GM21381 (cell line): ENCODE measurements at regions not wholly inside any gene's neighbourhood (a gene's known extent, or its start where the extent isn't known, plus 50 kb on each side); places are given as distances from the start of the nearest gene placed in this dataset.
"Not testable (repeated sequence)": the region's sequence is repeated elsewhere in the genome, so short reads cannot be mapped to it uniquely, and the experiment has no call there.

ENCODE experiments used
- ATAC-seq: cut with Tn5 transposase; IDR thresholded peaks from one replicate; pipeline ENCODE4 v1.9.1; 2021; ENCODE audit warnings: mild to moderate bottlenecking, moderate library complexity; ENCODE audit not compliant: unreplicated experiment

DNA sequence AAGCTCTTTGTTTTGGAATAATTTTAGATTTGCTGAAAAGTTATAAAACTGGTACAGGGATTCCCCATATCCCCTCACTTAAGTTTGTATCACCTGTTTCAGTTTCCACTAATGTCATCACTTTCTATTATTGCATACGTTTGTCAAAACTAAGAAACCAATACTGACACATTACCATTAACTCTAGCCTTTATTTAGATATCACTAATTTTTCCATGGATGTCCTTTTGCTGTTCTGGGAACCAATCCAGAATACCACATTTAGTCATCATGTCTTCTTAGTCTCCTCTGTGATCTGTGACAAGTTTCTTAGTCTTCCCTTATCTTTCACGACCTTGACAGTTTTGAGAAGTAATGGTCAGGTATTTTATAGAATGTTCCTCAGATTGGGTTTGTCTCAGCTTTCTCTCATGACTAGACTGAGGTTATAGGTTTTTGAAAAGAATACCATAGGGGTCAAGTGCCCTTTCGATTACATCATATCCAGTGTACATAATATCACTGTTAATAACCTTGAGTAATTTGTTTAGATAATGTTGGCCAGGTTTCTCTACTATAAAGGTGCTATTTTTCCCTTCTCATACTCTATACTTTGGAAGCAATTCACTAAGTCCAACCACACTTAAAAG, 51.9 kb upstream of the NMUR2 start:
- no peak for ATAC-seq

GRCh38 chr5:152462021-152462721, 57.1 kb upstream of the NMUR2 start:
- ATAC-seq = peak; percentile 63

DNA sequence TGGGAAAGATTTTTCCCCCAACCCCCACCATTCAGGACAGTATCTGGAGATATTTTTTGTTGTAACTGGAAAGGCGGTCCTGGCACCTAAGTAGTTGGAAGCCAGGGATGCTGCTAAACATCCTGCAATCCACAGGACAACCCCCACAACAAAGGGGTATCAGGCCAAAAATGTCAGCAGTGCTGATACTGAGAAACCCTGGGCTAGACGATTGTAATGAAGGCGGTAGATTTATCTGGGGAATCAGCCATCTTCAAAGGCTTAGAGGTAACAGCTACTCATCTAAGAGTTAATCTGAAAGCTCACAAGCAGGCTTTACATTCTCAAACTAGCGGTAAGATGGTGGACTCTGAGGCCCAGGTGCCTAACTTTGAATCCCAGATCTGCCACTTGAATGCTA, 59.0 kb upstream of the NMUR2 start:
- ATAC-seq = no peak

DNA sequence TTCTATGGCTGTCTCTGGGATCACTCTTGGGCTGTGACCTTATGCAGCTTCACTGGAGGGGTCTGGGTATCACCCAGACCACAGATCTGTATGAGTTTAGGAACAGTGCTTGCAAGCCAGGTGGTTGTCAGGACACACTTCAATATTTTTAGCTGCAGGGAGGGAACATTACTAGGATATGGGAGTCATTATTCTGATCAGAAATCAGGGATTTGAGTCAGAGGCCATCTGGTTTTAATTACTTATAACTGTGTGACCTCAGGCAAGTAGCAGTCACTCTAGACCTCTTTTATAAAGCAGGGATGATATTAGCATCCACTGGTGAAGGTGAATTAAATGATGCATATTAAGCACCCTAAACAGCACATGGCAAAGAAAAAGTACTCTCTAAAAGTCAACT, 60.1 kb upstream of the NMUR2 start:
- ATAC-seq = no peak

- ATAC-seq = no peak
Observed at GRCh38 chr5:152466085-152466745, 61.1 kb upstream of the NMUR2 start.

DNA sequence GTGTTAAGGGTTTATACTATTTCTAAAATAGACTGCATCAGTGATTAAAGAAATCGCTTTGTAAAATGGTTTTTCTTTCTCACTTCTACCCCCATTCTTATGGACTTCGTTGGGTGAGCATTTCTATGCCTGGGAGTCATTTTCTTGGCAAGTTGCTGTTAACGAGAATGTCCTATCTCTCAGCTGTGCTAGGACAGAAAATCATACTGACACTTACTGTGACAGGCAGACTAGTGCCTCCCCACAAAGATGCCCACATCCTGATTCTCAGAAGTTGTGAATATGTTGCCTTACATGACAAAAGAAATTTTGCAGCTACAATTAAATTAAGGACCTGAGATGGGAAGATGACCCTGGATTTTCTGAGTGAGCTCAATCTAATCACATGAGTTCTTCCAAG, 65.1 kb upstream of the NMUR2 start:
- ATAC-seq = no peak

DNA sequence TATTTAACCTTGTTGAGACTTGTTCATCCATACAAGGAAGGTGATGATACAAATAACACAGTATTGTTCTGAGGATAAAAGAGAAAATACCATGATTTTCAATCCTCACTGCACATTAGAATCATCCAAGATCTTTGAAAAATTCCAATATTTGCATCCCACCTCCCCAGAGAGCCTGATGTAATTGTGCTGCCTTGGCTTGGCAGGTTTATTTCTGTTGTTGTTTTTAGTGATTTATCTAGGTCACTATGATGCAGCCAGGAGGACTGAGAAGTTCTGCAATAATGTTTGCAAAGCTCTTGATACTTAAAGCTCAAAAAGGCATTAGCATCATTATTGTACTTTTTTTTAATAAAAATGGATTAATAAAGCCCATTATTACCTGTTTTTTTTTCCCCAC, 67.0 kb upstream of the NMUR2 start:
- no peak for ATAC-seq

GRCh38 chr5:152474961-152475360, 69.9 kb upstream of the NMUR2 start:
- ATAC-seq = no peak

DNA sequence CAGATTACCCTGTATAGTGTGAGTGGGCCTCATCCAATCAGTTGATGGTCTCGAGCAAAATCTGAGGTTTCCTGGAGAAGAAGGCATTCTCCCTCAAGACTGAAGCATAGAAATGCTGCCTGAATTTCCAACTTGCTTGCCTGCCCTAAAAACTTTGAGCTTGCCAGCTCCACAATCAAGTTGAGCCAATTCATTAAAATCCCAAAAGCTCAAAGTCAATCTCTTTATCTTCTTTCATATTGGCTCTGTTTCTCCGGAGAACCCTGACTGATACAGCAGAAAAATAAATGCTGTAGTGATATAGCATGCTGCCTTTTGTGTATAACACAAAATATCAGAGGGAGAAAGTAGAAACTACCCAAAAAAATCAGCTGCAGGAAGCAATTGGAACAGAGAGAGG, 72.5 kb upstream of the NMUR2 start:
- no peak for ATAC-seq

GRCh38 chr5:152479866-152480265, 74.8 kb upstream of the NMUR2 start:
- ATAC-seq = not testable (repeated sequence)

DNA sequence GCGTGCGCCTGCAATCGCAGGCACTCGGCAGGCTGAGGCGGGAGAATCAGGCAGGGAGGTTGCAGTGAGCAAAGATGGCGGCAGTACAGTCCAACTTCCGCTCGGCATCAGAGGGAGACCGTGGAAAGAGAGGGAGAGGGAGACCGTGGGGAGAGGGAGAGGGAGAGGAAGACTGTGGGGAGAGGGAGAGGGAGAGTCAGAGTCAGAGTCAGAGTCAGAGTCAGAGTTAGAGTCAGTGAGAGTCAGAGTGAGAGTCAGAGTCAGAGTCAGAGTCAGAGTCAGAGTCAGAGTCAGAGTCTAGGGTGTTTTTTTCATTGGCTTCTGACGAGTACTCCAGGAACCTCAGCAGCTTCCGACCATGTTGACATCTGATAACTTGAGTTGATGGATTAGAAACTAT, 75.6 kb upstream of the NMUR2 start:
- ATAC-seq = peak; percentile 69

- no peak for ATAC-seq
Observed at GRCh38 chr5:152487130-152487529, 82.1 kb upstream of the NMUR2 start.

DNA sequence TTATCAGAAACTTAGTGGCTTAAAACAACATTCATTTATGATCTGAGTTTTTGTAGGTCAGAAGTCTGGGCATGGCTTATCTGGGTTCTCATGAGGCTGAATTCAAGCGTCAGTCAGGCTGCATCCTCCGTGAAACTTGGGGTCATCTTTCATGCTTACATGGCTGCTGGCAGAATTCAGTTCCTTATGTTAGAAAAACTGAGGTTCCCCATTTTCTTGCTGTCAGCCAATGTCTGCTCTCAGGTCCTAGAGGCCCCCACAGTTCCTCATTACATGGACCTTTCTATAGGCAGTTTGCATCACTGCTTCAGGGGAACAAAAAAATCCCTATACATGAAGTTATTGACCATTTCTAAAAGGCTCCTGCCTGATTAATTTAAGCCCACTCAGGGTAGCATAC, 83.8 kb upstream of the NMUR2 start:
- ATAC-seq = no peak

DNA sequence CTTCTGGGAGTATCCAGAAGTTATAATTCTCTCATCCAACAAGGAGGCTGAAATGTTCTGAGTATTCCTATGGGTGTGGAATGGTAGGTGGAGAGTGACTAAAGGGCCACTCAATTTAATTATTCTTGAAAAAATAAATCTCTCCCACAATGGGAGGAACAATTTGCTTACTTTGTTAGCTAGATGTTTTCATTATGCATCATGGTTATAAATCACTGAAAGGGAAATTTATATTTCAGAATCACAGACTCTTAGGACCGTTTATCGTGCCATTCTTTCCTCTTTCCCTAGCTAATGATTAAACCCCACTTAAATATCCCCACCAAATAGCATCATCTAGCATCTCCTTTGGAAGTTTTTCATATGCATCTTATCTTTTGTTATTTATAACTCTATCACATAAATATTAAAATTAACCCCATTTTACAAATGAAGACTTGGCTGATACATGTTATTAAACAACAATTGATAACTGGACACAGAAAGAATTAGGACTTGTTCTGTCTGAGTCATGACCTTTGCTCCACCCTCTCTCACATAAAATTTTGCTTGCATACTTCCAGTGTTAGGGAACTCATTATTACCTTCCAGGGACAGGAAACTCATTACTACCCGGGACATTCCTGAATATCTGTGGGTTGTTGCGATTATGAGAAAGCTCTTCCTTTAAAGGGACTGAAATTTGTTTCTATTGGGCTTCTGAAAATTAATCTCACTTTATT, 94.9 kb upstream of the NMUR2 start:
- ATAC-seq = no peak

GRCh38 chr5:152501294-152501693, 96.2 kb upstream of the NMUR2 start:
- no peak for ATAC-seq

- ATAC-seq = no peak
Observed at GRCh38 chr5:152503206-152503605, 98.1 kb upstream of the NMUR2 start.

- ATAC-seq = peak; percentile 76
Observed at GRCh38 chr5:152505442-152506042, 100.5 kb upstream of the NMUR2 start.

GRCh38 chr5:152511120-152511519, 106.0 kb upstream of the NMUR2 start:
- ATAC-seq = no peak

DNA sequence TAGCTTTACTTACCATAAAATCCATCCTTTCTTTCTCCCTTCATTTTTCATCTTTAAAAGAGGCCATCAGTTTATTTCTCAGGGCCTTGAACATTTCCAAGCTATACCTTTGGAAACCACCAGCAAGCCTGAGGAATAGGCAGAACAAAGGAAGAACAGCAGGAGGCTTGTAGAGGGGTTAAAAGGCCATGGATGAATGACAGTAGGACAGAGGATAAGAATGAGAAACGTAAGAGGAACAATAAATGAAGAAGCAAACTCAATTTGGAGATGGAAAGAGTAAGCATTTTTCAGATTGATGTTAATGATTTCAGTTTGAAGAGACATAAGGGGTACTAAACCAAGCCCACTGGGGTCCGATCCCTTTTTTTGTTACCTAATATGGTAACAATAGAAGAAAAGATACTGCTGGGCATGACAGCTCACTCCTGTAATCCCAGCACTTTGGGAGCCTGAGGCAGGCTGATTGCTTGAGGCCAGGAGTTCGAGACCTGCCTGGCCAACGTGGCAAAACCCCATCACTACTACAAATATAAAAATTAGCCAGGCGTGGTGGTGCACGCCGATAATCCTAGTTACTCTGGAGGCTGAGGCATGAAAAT, 106.6 kb upstream of the NMUR2 start:
- ATAC-seq = no peak

DNA sequence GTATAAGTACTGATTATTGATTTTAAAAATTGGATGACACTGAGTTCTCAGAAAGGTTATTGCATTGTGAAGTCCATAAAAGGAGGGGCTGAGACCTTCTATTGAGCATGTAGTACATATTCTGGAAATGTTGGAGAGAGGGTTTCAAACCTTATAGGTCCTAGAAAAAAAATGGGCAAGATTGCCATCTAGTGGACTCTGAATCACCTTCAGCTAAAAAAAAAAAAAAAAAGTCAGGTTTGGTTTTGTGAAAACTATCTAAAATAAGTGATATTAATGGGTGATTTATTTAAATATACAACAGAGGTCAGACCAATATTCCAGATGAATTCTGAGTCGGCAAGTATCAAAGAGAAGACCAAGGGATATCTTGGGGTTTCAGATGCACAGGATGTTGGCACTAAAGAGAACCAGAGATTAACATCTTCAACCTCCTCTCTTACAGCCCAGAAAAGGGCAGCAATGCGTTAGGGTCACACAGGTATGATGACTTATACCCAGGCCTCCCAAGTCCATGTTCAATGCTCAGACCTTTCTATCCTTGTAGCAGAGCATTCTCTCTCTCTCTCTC, 109.8 kb upstream of the NMUR2 start:
- ATAC-seq = no peak

DNA sequence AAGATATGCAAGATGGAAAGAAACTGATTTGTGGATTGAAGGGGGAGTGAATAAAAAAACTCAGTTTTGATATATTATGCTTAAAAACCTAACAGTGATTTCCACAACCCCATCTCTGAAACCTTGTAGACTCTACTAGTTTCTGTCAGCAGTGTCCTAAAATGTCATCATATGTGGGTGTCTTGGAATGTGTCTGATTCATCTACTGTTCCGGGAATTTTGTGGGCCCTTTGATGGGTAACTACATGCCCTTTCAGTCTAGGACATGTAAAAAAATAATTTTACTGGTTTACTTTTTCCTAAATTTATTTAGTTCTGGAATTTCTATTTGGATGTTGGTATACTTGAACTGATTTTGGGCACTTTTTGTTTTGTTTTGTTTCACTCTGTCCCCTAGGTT, 118.9 kb upstream of the NMUR2 start:
- ATAC-seq = no peak
